Progenitor cell of endocrine pancreas (in vitro differentiated cells): ENCODE measurements at regions not wholly inside any gene's neighbourhood (a gene's known extent, or its start where the extent isn't known, plus 50 kb on each side); places are given as distances from the start of the nearest gene placed in this dataset.

Experiments
- DNase-seq: peaks from one replicate; pipeline ENCODE4 v3.0.0; 2021; ENCODE audit warnings: low spot score; ENCODE audit not compliant: unreplicated experiment
- H3K27ac Mint-ChIP-seq: 2 replicates; pipeline ENCODE4 v1.8.0; 2021; ENCODE audit warnings: mild to moderate bottlenecking, moderate library complexity, mixed read lengths
- H3K27me3 Mint-ChIP-seq: 2 replicates; pipeline ENCODE4 v1.8.0; 2021; ENCODE audit warnings: mixed read lengths
- H3K36me3 Mint-ChIP-seq: 2 replicates; pipeline ENCODE4 v1.8.0; 2022; ENCODE audit warnings: mixed read lengths; ENCODE audit not compliant: insufficient read depth
- H3K4me1 Mint-ChIP-seq: 2 replicates; pipeline ENCODE4 v1.8.0; 2021; ENCODE audit warnings: low read depth, mixed read lengths
- H3K4me3 Mint-ChIP-seq: 2 replicates; pipeline ENCODE4 v1.8.0; 2021; ENCODE audit warnings: low read depth, mild to moderate bottlenecking, moderate library complexity, mixed read lengths
- H3K9me3 Mint-ChIP-seq: 2 replicates; pipeline ENCODE4 v1.8.0; 2021; ENCODE audit warnings: low read depth, mixed read lengths
- TF ChIP-seq, protein P1 (sequence below): fragments of 200-600 bp; sonication (generic); IDR thresholded peaks from one replicate; pipeline ENCODE4 v1.5.0; 2021; ENCODE audit warnings: antibody characterized with exemption, mild to moderate bottlenecking; ENCODE audit not compliant: unreplicated experiment

- Mint-ChIP-seq H3K4me1 (peaks cover 1% of the 10 kb centered on the region), H3K4me3 (no peak overlapping the region), H3K9me3 (peaks cover 6% of the 10 kb centered on the region), H3K36me3 (no peaks in the 10 kb centered on the region), H3K27me3 (no peaks in the 10 kb centered on the region), H3K27ac (no peak overlapping the region)
- TF ChIP-seq, protein P1, sequence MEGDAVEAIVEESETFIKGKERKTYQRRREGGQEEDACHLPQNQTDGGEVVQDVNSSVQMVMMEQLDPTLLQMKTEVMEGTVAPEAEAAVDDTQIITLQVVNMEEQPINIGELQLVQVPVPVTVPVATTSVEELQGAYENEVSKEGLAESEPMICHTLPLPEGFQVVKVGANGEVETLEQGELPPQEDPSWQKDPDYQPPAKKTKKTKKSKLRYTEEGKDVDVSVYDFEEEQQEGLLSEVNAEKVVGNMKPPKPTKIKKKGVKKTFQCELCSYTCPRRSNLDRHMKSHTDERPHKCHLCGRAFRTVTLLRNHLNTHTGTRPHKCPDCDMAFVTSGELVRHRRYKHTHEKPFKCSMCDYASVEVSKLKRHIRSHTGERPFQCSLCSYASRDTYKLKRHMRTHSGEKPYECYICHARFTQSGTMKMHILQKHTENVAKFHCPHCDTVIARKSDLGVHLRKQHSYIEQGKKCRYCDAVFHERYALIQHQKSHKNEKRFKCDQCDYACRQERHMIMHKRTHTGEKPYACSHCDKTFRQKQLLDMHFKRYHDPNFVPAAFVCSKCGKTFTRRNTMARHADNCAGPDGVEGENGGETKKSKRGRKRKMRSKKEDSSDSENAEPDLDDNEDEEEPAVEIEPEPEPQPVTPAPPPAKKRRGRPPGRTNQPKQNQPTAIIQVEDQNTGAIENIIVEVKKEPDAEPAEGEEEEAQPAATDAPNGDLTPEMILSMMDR, result no peak
- DNase-seq, result no peak
Observed at GRCh38 chr4:65023883-65024670, 614.8 kb upstream of the TECRL start.

DNA sequence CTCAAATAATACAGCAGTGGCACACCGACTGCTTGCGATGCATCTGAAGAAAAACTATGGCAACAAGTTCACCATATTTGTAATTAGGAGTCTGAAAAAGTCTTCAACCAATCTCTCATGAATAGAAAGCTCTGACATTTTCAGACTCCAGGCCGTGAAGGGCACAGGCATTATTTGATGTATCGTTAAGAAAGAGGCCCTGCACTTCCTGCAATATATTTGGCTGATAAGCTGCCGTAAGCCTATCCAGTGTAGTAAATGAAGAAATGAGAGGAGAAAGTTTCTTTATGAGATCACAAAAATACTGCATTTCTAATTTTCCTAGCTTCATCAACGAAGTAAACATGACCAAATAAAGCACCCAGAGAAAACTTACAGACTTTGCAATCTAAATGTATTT, 613.8 kb upstream of the TECRL start:
- Mint-ChIP-seq H3K27me3 (no peaks in the 10 kb centered on the region), H3K36me3 (no peaks in the 10 kb centered on the region), H3K27ac (no peak overlapping the region), H3K4me1 (peaks cover 1% of the 10 kb centered on the region), H3K4me3 (no peak overlapping the region), H3K9me3 (peaks cover 3% of the 10 kb centered on the region)
- TF ChIP-seq, protein P1, result no peak
- no peak for DNase-seq

GRCh38 chr4:65021737-65022136, 612.5 kb upstream of the TECRL start:
- no peak for DNase-seq
- H3K9me3 Mint-ChIP-seq, result peaks cover 3% of the 10 kb centered on the region
- no peak overlapping the region for H3K27ac Mint-ChIP-seq
- TF ChIP-seq, protein P1, result no peak
- no peak overlapping the region for H3K4me3 Mint-ChIP-seq
- H3K27me3 Mint-ChIP-seq, result no peaks in the 10 kb centered on the region
- H3K4me1 Mint-ChIP-seq, result peaks cover 1% of the 10 kb centered on the region
- no peaks in the 10 kb centered on the region for H3K36me3 Mint-ChIP-seq

GRCh38 chr4:65021149-65021548, 611.9 kb upstream of the TECRL start:
- TF ChIP-seq, protein P1, result no peak
- DNase-seq, result no peak
- no peak overlapping the region for H3K4me3 Mint-ChIP-seq
- peaks cover 1% of the 10 kb centered on the region for H3K4me1 Mint-ChIP-seq
- H3K36me3 Mint-ChIP-seq, result no peaks in the 10 kb centered on the region
- no peaks in the 10 kb centered on the region for H3K27me3 Mint-ChIP-seq
- no peak overlapping the region for H3K27ac Mint-ChIP-seq
- no peaks in the 10 kb centered on the region for H3K9me3 Mint-ChIP-seq

- H3K36me3 Mint-ChIP-seq, result no peaks in the 10 kb centered on the region
- peaks cover 1% of the 10 kb centered on the region for H3K4me1 Mint-ChIP-seq
- TF ChIP-seq, protein P1, result no peak
- H3K27me3 Mint-ChIP-seq, result no peaks in the 10 kb centered on the region
- DNase-seq, result no peak
- H3K9me3 Mint-ChIP-seq, result no peaks in the 10 kb centered on the region
- H3K27ac Mint-ChIP-seq, result no peak overlapping the region
- H3K4me3 Mint-ChIP-seq, result no peak overlapping the region
Observed at GRCh38 chr4:65019775-65020174, 610.5 kb upstream of the TECRL start.
